ENCODE measurements at regions not wholly inside any gene's neighbourhood (a gene's known extent, or its start where the extent isn't known, plus 50 kb on each side); places are given as distances from the start of the nearest gene placed in this dataset.
"Not testable (repeated sequence)": the region's sequence is repeated elsewhere in the genome, so short reads cannot be mapped to it uniquely, and the experiment has no call there.

- not testable (repeated sequence) for H3K36me3 ChIP-seq (ENCODE audit: control insufficient read depth, insufficient read depth, low read length); H3K27me3 ChIP-seq (ENCODE audit: control insufficient read depth, insufficient read depth, low read length); DNase-seq (ENCODE audit: low read depth, low spot score); H3K4me1 ChIP-seq (ENCODE audit: control insufficient read depth, insufficient read depth, low read length); H3K9me3 ChIP-seq (ENCODE audit: control insufficient read depth, insufficient read depth, low read length); H3K4me3 ChIP-seq (ENCODE audit: low read length); H3K27ac ChIP-seq (ENCODE audit: low read length)
These were observed 141.9 kb upstream of the ZNF91 start for GRCh38 chr19:23537136-23537535.

- not testable (repeated sequence) for H3K27ac ChIP-seq (ENCODE audit: low read length); H3K4me3 ChIP-seq (ENCODE audit: low read length); DNase-seq (ENCODE audit: low read depth, low spot score); H3K4me1 ChIP-seq (ENCODE audit: control insufficient read depth, insufficient read depth, low read length); H3K9me3 ChIP-seq (ENCODE audit: control insufficient read depth, insufficient read depth, low read length); H3K36me3 ChIP-seq (ENCODE audit: control insufficient read depth, insufficient read depth, low read length); H3K27me3 ChIP-seq (ENCODE audit: control insufficient read depth, insufficient read depth, low read length)
- no CpG with 5 or more reads among the region's 1 CpG for WGBS (ENCODE audit: insufficient coverage, insufficient read length)
These were observed 141.1 kb upstream of the ZNF91 start for GRCh38 chr19:23536341-23536740.

GRCh38 chr19:23535901-23536300, 140.6 kb upstream of the ZNF91 start:
- not testable (repeated sequence) for H3K27ac ChIP-seq (ENCODE audit: low read length); H3K27me3 ChIP-seq (ENCODE audit: control insufficient read depth, insufficient read depth, low read length); DNase-seq (ENCODE audit: low read depth, low spot score); H3K36me3 ChIP-seq (ENCODE audit: control insufficient read depth, insufficient read depth, low read length); H3K4me1 ChIP-seq (ENCODE audit: control insufficient read depth, insufficient read depth, low read length); H3K9me3 ChIP-seq (ENCODE audit: control insufficient read depth, insufficient read depth, low read length); H3K4me3 ChIP-seq (ENCODE audit: low read length)
- no CpG with 5 or more reads among the region's 5 CpGs for WGBS (ENCODE audit: insufficient coverage, insufficient read length)

- WGBS (ENCODE audit: insufficient coverage, insufficient read length), result no CpG with 5 or more reads among the region's 30 CpGs
These were observed 138.2 kb upstream of the ZNF91 start for GRCh38 chr19:23533441-23533840.

GRCh38 chr19:23531976-23532375, 136.7 kb upstream of the ZNF91 start:
- no peaks in the 10 kb centered on the region for H3K27me3 ChIP-seq (ENCODE audit: control insufficient read depth, insufficient read depth, low read length)
- no peaks in the 10 kb centered on the region for H3K4me1 ChIP-seq (ENCODE audit: control insufficient read depth, insufficient read depth, low read length)
- no peaks in the 10 kb centered on the region; the same call in 1 of the 2 replicates for H3K9me3 ChIP-seq (ENCODE audit: control insufficient read depth, insufficient read depth, low read length)
- WGBS (ENCODE audit: insufficient coverage, insufficient read length), result no CpG with 5 or more reads among the region's 1 CpG
- no peaks in the 10 kb centered on the region for H3K36me3 ChIP-seq (ENCODE audit: control insufficient read depth, insufficient read depth, low read length)
- no peak for DNase-seq (ENCODE audit: low read depth, low spot score)
- no peak overlapping the region for H3K27ac ChIP-seq (ENCODE audit: low read length)
- H3K4me3 ChIP-seq (ENCODE audit: low read length), result no peak overlapping the region

More at GRCh38 chr19:23533441-23533840, 138.2 kb upstream of the ZNF91 start:
- H3K4me1 ChIP-seq (ENCODE audit: control insufficient read depth, insufficient read depth, low read length); H3K4me3 ChIP-seq (ENCODE audit: low read length); H3K27ac ChIP-seq (ENCODE audit: low read length); H3K27me3 ChIP-seq (ENCODE audit: control insufficient read depth, insufficient read depth, low read length); H3K9me3 ChIP-seq (ENCODE audit: control insufficient read depth, insufficient read depth, low read length); H3K36me3 ChIP-seq (ENCODE audit: control insufficient read depth, insufficient read depth, low read length); DNase-seq (ENCODE audit: low read depth, low spot score): not testable (repeated sequence)

GRCh38 chr19:23531231-23531790, 136.0 kb upstream of the ZNF91 start:
- Histone ChIP-seq H3K4me1 (ENCODE audit: control insufficient read depth, insufficient read depth, low read length) (no peaks in the 10 kb centered on the region), H3K27me3 (ENCODE audit: control insufficient read depth, insufficient read depth, low read length) (no peaks in the 10 kb centered on the region), H3K36me3 (ENCODE audit: control insufficient read depth, insufficient read depth, low read length) (no peaks in the 10 kb centered on the region), H3K4me3 (ENCODE audit: low read length) (no peak overlapping the region), H3K9me3 (ENCODE audit: control insufficient read depth, insufficient read depth, low read length) (no peaks in the 10 kb centered on the region; the same call in 1 of the 2 replicates), H3K27ac (ENCODE audit: low read length) (no peak overlapping the region)
- DNase-seq (ENCODE audit: low read depth, low spot score), result no peak
- no CpG with 5 or more reads among the region's 2 CpGs for WGBS (ENCODE audit: insufficient coverage, insufficient read length)

- H3K4me1 ChIP-seq (ENCODE audit: control insufficient read depth, insufficient read depth, low read length), result no peaks in the 10 kb centered on the region
- DNase-seq (ENCODE audit: low read depth, low spot score), result no peak
- H3K27me3 ChIP-seq (ENCODE audit: control insufficient read depth, insufficient read depth, low read length), result no peaks in the 10 kb centered on the region
- H3K27ac ChIP-seq (ENCODE audit: low read length), result no peak overlapping the region
- no peaks in the 10 kb centered on the region for H3K36me3 ChIP-seq (ENCODE audit: control insufficient read depth, insufficient read depth, low read length)
- H3K4me3 ChIP-seq (ENCODE audit: low read length), result no peak overlapping the region
- no peaks in the 10 kb centered on the region; the same call in 1 of the 2 replicates for H3K9me3 ChIP-seq (ENCODE audit: control insufficient read depth, insufficient read depth, low read length)
These were observed 133.1 kb upstream of the ZNF91 start for GRCh38 chr19:23528376-23528775.

GRCh38 chr19:23527797-23528196, 132.5 kb upstream of the ZNF91 start:
- H3K9me3 ChIP-seq (ENCODE audit: control insufficient read depth, insufficient read depth, low read length), result no peaks in the 10 kb centered on the region; the same call in 1 of the 2 replicates
- no peak overlapping the region for H3K4me3 ChIP-seq (ENCODE audit: low read length)

GRCh38 chr19:23526302-23526701, 131.0 kb upstream of the ZNF91 start:
- no peak overlapping the region for H3K4me3 ChIP-seq (ENCODE audit: low read length)
- H3K27ac ChIP-seq (ENCODE audit: low read length), result no peak overlapping the region
- no CpG with 5 or more reads among the region's 4 CpGs for WGBS (ENCODE audit: insufficient coverage, insufficient read length)
- no peaks in the 10 kb centered on the region for H3K36me3 ChIP-seq (ENCODE audit: control insufficient read depth, insufficient read depth, low read length)
- H3K4me1 ChIP-seq (ENCODE audit: control insufficient read depth, insufficient read depth, low read length), result no peaks in the 10 kb centered on the region
- no peak for DNase-seq (ENCODE audit: low read depth, low spot score)
- H3K27me3 ChIP-seq (ENCODE audit: control insufficient read depth, insufficient read depth, low read length), result no peaks in the 10 kb centered on the region
- H3K9me3 ChIP-seq (ENCODE audit: control insufficient read depth, insufficient read depth, low read length), result no peaks in the 10 kb centered on the region; the same call in 1 of the 2 replicates

More at GRCh38 chr19:23527797-23528196, 132.5 kb upstream of the ZNF91 start:
- no peak for DNase-seq (ENCODE audit: low read depth, low spot score)
- Histone ChIP-seq H3K27ac (ENCODE audit: low read length) (no peak overlapping the region), H3K4me1 (ENCODE audit: control insufficient read depth, insufficient read depth, low read length) (no peaks in the 10 kb centered on the region), H3K27me3 (ENCODE audit: control insufficient read depth, insufficient read depth, low read length) (no peaks in the 10 kb centered on the region), H3K36me3 (ENCODE audit: control insufficient read depth, insufficient read depth, low read length) (no peaks in the 10 kb centered on the region)
- WGBS (ENCODE audit: insufficient coverage, insufficient read length), result no CpG with 5 or more reads among the region's 2 CpGs

GRCh38 chr19:23525276-23525852, 130.1 kb upstream of the ZNF91 start:
- Histone ChIP-seq H3K4me3 (ENCODE audit: low read length) (no peak overlapping the region), H3K4me1 (ENCODE audit: control insufficient read depth, insufficient read depth, low read length) (no peaks in the 10 kb centered on the region), H3K36me3 (ENCODE audit: control insufficient read depth, insufficient read depth, low read length) (no peaks in the 10 kb centered on the region), H3K9me3 (ENCODE audit: control insufficient read depth, insufficient read depth, low read length) (no peaks in the 10 kb centered on the region), H3K27ac (ENCODE audit: low read length) (no peak overlapping the region), H3K27me3 (ENCODE audit: control insufficient read depth, insufficient read depth, low read length) (no peaks in the 10 kb centered on the region)
- no peak for DNase-seq (ENCODE audit: low read depth, low spot score)
- no CpG with 5 or more reads among the region's 2 CpGs for WGBS (ENCODE audit: insufficient coverage, insufficient read length)

- Histone ChIP-seq H3K27ac (ENCODE audit: low read length) (no peak overlapping the region), H3K4me1 (ENCODE audit: control insufficient read depth, insufficient read depth, low read length) (no peaks in the 10 kb centered on the region), H3K9me3 (ENCODE audit: control insufficient read depth, insufficient read depth, low read length) (no peaks in the 10 kb centered on the region), H3K27me3 (ENCODE audit: control insufficient read depth, insufficient read depth, low read length) (no peaks in the 10 kb centered on the region), H3K4me3 (ENCODE audit: low read length) (no peak overlapping the region), H3K36me3 (ENCODE audit: control insufficient read depth, insufficient read depth, low read length) (no peaks in the 10 kb centered on the region)
- no peak for DNase-seq (ENCODE audit: low read depth, low spot score)
These were observed 128.6 kb upstream of the ZNF91 start for GRCh38 chr19:23523863-23524262.
